Liver (tissue), 8 donors: ENCODE measurements at regions not wholly inside any gene's neighbourhood (a gene's known extent, or its start where the extent isn't known, plus 50 kb on each side); places are given as distances from the start of the nearest gene placed in this dataset.

Source experiments
- DNase-seq: peaks from one replicate; pipeline ENCODE4 v3.0.0-alpha.2; 2017; ENCODE audit warnings: low spot score
- H3K27ac ChIP-seq, 2 donors: one replicate each; pipeline ENCODE4 v1.7.0; 2013; ENCODE audit warnings: inconsistent platforms in 2 of 2, low read length in 2 of 2, control low read depth in 1 of 2, low read depth in 1 of 2, mild to moderate bottlenecking in 1 of 2
- H3K27me3 ChIP-seq, 4 donors: one replicate each; pipeline versions ENCODE4 v1.6.1 to v1.7.0; 2013; ENCODE audit warnings: low read length in 3 of 4, inconsistent platforms in 1 of 4, mild to moderate bottlenecking in 1 of 4, moderate library complexity in 1 of 4; ENCODE audit not compliant: control insufficient read depth in 4 of 4, insufficient read depth in 4 of 4
- H3K36me3 ChIP-seq, 4 donors: one replicate each; pipeline versions ENCODE4 v1.6.1 to v1.7.0; 2013; ENCODE audit warnings: low read length in 3 of 4, mild to moderate bottlenecking in 3 of 4, low read depth in 1 of 4, moderate library complexity in 1 of 4; ENCODE audit not compliant: control insufficient read depth in 4 of 4, insufficient read depth in 3 of 4
- H3K4me1 ChIP-seq, 4 donors: one replicate each; pipeline versions ENCODE4 v1.6.1 to v1.7.0; 2013; ENCODE audit warnings: low read length in 3 of 4, mild to moderate bottlenecking in 3 of 4, moderate library complexity in 1 of 4; ENCODE audit not compliant: control insufficient read depth in 4 of 4, insufficient read depth in 4 of 4
- H3K4me3 ChIP-seq, 3 donors: one replicate each; pipeline versions ENCODE4 v1.6.1 to v1.7.0; 2013; ENCODE audit warnings: low read length in 3 of 3, control low read depth in 1 of 3, low read depth in 1 of 3, mild to moderate bottlenecking in 1 of 3
- H3K9ac ChIP-seq, 2 donors: one replicate each; pipeline ENCODE4 v1.7.0; 2013; ENCODE audit warnings: low read length in 2 of 2, mild to moderate bottlenecking in 2 of 2, moderate library complexity in 2 of 2, control low read depth in 1 of 2, low read depth in 1 of 2
- H3K9me3 ChIP-seq, 4 donors: one replicate each; pipeline versions ENCODE4 v1.6.1 to v1.7.0; 2013; ENCODE audit warnings: low read length in 3 of 4; ENCODE audit not compliant: control insufficient read depth in 4 of 4
- ATF3 ChIP-seq: IDR thresholded peaks from 2 replicates; pipeline ENCODE4 v1.6.1; 2016; ENCODE audit warnings: antibody characterized with exemption
- CTCF ChIP-seq: fragments of 150-350 bp; IDR thresholded peaks from 2 replicates; pipeline ENCODE4 v1.5.1; 2017; ENCODE audit warnings: improper control_type of control experiment, low read depth, low read length; ENCODE audit not compliant: missing input control
- EGR1 ChIP-seq, 2 donors: IDR thresholded peaks; 2 replicates each; pipeline ENCODE4 v1.6.1; 2016 to 2018; ENCODE audit warnings: antibody characterized with exemption in 2 of 2, low read depth in 2 of 2
- FOXA1 ChIP-seq: IDR thresholded peaks from 2 replicates; pipeline ENCODE4 v1.6.1; 2016; ENCODE audit warnings: antibody characterized with exemption
- FOXA2 ChIP-seq: IDR thresholded peaks from 2 replicates; pipeline ENCODE4 v1.6.1; 2016; ENCODE audit warnings: antibody characterized with exemption
- GABPA ChIP-seq, 2 donors: IDR thresholded peaks in 1 of 2; conservative IDR thresholded peaks in 1 of 2; 2 replicates each; pipeline ENCODE4 v1.6.1; 2016; ENCODE audit warnings: antibody characterized with exemption in 2 of 2, mild to moderate bottlenecking in 1 of 2, moderate library complexity in 1 of 2
- HNF4A ChIP-seq, 2 donors: conservative IDR thresholded peaks; 2 replicates each; pipeline ENCODE4 v1.6.1; 2016; ENCODE audit warnings: antibody characterized with exemption in 2 of 2, mild to moderate bottlenecking in 2 of 2
- HNF4G ChIP-seq: IDR thresholded peaks from 2 replicates; pipeline ENCODE4 v1.6.1; 2016; ENCODE audit warnings: antibody characterized with exemption
- JUND ChIP-seq, 2 donors: IDR thresholded peaks; 2 replicates each; pipeline ENCODE4 v1.6.1; 2016; ENCODE audit warnings: antibody characterized with exemption in 2 of 2
- MAX ChIP-seq: IDR thresholded peaks from 2 replicates; pipeline ENCODE4 v1.6.1; 2016; ENCODE audit warnings: antibody characterized with exemption
- NR2F2 ChIP-seq: IDR thresholded peaks from 2 replicates; pipeline ENCODE4 v1.6.1; 2016; ENCODE audit warnings: antibody characterized with exemption
- RAD21 ChIP-seq, 2 donors: IDR thresholded peaks; 2 replicates each; pipeline ENCODE4 v1.6.1; 2016; ENCODE audit warnings: antibody characterized with exemption in 2 of 2, mild to moderate bottlenecking in 2 of 2
- REST ChIP-seq: IDR thresholded peaks from 2 replicates; pipeline ENCODE4 v1.6.1; 2016; ENCODE audit warnings: antibody characterized with exemption, mild to moderate bottlenecking
- RXRA ChIP-seq, 2 donors: IDR thresholded peaks; 2 replicates each; pipeline ENCODE4 v1.6.1; 2017 to 2018; ENCODE audit warnings: antibody characterized with exemption in 2 of 2, mild to moderate bottlenecking in 1 of 2
- SP1 ChIP-seq: IDR thresholded peaks from 2 replicates; pipeline ENCODE4 v1.6.1; 2018; ENCODE audit warnings: antibody characterized with exemption, mild to moderate bottlenecking
- TAF1 ChIP-seq: conservative IDR thresholded peaks from 2 replicates; pipeline ENCODE4 v1.6.1; 2016; ENCODE audit warnings: antibody characterized with exemption, mild to moderate bottlenecking
- YY1 ChIP-seq: IDR thresholded peaks from 2 replicates; pipeline ENCODE4 v1.6.1; 2016; ENCODE audit warnings: antibody characterized with exemption, mild to moderate bottlenecking
- ZBTB33 ChIP-seq: IDR thresholded peaks from 2 replicates; pipeline ENCODE4 v1.6.1; 2016; ENCODE audit warnings: antibody characterized with exemption
- WGBS: extraction: QIAGEN DNeasy Blood & Tissue Kit; methylation state at CpG from one replicate; pipeline ENCODE4 v1.1.7; 2013; 5-methylcytosine and 5-hydroxymethylcytosine counted together
- donor health status: healthy.
- donor health status: healthy.
- donor health status: healthy.
- donor health status: healthy.
- donor health status: healthy.

GRCh38 chr2:5594249-5594695 is 97.9 kb upstream of the SOX11 start:
- H3K9ac ChIP-seq, result no peak overlapping the region
- H3K27ac ChIP-seq, result no peak overlapping the region
- no peaks in the 10 kb centered on the region for H3K36me3 ChIP-seq
- DNase-seq, result no peak
- TF ChIP-seq MAX (no peak), ATF3 (no peak)
- H3K9me3 ChIP-seq, result no peaks in the 10 kb centered on the region
- no peak overlapping the region for H3K4me3 ChIP-seq
- no peaks in the 10 kb centered on the region for H3K27me3 ChIP-seq
- WGBS, result 62% methylated on average over 6 of the region's 6 CpGs
- no peaks in the 10 kb centered on the region for H3K4me1 ChIP-seq

GRCh38 chr2:5596868-5597267 is 95.3 kb upstream of the SOX11 start:
- Histone ChIP-seq H3K9me3 (no peaks in the 10 kb centered on the region), H3K36me3 (no peaks in the 10 kb centered on the region), H3K4me3 (no peak overlapping the region), H3K27ac (no peak overlapping the region), H3K4me1 (no peaks in the 10 kb centered on the region), H3K27me3 (no peaks in the 10 kb centered on the region), H3K9ac (no peak overlapping the region)
- DNase-seq, result no peak
- no peak for TF ChIP-seq YY1
- TF ChIP-seq SP1, result no peak
- TF ChIP-seq FOXA2, result no peak
- TF ChIP-seq EGR1 (IDR thresholded peaks at IDR 0.05; ENCODE audit: low read depth in 2 of 2), result no peak
- no peak for TF ChIP-seq GABPA (IDR thresholded peaks at IDR 0.05 in 1 of 2, conservative IDR thresholded peaks at IDR 0.05 in 1 of 2)
- no peak for TF ChIP-seq ZBTB33
- no peak for TF ChIP-seq TAF1
- TF ChIP-seq FOXA1, result no peak
- TF ChIP-seq HNF4A (conservative IDR thresholded peaks at IDR 0.05), result no peak
- TF ChIP-seq RXRA (IDR thresholded peaks at IDR 0.05), result no peak
- TF ChIP-seq HNF4G, result no peak
- TF ChIP-seq RAD21 (IDR thresholded peaks at IDR 0.05), result no peak
- TF ChIP-seq NR2F2, result no peak
- TF ChIP-seq JUND (IDR thresholded peaks at IDR 0.05), result no peak

- Histone ChIP-seq H3K9ac (no peak overlapping the region), H3K4me3 (no peak overlapping the region), H3K27ac (no peak overlapping the region), H3K27me3 (no peaks in the 10 kb centered on the region), H3K36me3 (no peaks in the 10 kb centered on the region), H3K4me1 (no peaks in the 10 kb centered on the region), H3K9me3 (no peaks in the 10 kb centered on the region)
- WGBS, result 71% methylated on average over 4 of the region's 4 CpGs
- no peak for DNase-seq
- TF ChIP-seq FOXA2 (no peak), RXRA (IDR thresholded peaks at IDR 0.05) (no peak), ATF3 (no peak), HNF4A (conservative IDR thresholded peaks at IDR 0.05) (no peak), RAD21 (IDR thresholded peaks at IDR 0.05) (no peak), TAF1 (no peak), ZBTB33 (no peak), CTCF (no peak), REST (no peak), YY1 (no peak), MAX (no peak), NR2F2 (no peak), GABPA (IDR thresholded peaks at IDR 0.05 in 1 of 2, conservative IDR thresholded peaks at IDR 0.05 in 1 of 2) (no peak)
These were observed 94.0 kb upstream of the SOX11 start for GRCh38 chr2:5598156-5598555.
